DMS 273 treated with DMSO at 0.1 percent for 48 hours (cell line): ENCODE measurements at regions not wholly inside any gene's neighbourhood (a gene's known extent, or its start where the extent isn't known, plus 50 kb on each side); places are given as distances from the start of the nearest gene placed in this dataset.

Experiments
- DNase-seq: peaks from one replicate; lab custom pipeline; 2025; lab: John Stamatoyannopoulos, UW

DNA sequence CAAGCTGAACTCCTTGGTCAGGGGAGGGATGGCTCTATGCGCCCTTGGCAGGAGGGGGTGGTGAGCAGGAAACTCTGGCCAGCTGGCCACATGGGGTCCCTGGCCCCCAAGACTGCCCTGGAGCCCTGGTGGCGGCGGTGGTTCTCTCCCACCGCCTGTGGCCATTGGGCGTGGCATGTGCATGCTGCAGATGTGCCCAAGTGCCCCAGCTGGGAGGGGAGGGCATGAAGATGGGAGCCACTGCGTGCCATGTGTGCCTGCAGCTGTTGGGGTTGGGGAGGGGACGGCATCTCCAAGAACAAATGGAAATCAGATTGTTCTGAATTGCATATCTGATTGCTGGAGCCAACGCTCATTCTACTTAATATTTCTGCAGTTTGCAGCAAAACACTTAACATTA, 115.7 kb upstream of the IGF1 start:
- DNase-seq = no peak

DNA sequence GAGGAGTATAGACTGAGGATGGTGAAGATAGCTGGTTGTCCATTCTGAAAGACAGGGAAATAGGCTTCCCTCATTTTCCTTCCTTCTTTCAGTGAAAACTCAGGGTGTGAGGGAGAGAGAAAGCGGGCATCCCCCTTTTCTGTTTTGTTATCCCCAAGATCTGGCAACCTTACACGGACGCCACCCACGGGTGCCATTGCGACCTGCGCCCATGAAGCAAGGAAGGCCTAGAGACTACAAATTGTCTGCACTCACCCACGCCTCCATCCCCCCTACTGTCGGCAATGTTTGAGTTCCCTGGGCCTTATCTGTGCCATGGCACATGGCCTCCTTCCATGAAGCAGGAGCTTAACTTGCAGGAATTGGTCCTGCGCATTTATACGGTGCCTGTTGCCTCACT, 115.0 kb upstream of the IGF1 start:
- no peak for DNase-seq

DNA sequence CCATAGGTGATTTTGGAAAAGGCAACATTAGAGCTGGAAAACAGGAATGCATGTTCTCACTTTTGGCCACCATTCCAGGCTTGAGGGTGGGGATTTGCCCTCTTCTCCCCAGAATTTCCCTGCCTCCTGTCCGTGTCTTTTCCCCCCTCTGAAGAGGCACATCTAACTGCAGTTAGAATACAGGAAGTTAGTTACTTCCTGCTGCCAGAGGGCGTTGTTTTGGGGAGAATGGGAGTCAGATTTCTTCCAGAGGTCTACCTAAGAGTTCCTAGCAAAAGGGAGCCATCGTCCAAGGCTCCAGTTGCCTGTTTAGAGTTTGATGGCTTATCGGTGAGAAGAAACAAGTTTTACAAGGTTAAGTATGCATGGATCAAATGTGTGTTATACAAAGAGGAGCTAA, 112.8 kb upstream of the IGF1 start:
- no peak for DNase-seq

DNA sequence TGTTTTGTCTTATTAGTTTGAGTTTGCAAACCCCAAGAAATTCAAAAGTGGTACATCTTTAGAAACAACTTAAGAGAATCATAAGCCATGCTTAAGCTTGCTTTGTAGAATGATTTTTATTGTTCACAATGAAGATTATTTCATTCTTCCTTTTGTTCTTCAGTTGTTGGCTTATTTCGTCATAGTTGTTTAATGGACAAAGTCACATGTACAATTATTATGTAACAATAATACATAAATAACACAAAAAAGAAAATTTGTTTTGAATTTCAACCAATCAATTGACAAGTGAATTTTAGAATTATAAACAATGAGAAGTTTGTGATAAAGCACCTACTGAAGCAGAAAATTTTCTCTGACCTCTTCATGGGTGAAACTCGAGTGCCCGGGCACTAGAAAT, 111.8 kb upstream of the IGF1 start:
- DNase-seq = no peak

DNA sequence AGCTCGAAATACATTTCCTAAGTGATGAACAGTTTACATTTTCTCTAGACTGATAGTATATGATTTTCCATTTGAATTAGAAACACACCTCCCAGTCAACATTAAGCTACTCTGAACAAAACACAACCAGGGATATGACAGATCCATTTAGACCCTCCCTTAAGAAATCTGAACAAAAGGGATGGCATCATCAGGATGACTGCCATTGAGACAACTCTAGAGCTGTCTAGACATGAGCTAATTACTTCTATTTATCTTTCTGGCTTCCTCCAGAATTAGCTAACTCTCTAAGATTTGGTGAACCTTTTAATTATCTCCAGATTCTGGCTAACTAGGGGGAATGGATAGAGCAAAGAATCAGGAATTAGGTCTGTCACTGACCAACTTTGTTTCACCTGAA, 92.9 kb upstream of the IGF1 start:
- no peak for DNase-seq

DNA sequence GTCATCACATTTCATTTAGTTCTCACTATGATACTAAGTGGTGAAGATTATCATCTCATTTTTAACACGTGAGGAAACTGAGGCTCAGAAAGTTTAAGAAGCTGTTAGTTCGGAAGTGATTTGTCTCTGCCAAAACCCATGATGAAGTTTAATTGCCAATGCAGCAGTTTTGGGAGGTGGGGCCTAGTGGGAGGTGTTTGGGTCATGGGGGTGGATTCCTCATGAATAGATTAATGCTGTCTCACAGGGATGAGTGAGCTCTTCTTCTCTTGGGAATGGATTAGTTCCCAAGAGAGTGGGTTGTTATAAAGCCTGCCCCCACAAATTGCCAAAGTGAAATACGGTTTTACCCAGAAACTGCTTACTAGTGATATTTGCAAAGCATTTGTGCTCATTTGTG, 91.5 kb upstream of the IGF1 start:
- no peak for DNase-seq

DNA sequence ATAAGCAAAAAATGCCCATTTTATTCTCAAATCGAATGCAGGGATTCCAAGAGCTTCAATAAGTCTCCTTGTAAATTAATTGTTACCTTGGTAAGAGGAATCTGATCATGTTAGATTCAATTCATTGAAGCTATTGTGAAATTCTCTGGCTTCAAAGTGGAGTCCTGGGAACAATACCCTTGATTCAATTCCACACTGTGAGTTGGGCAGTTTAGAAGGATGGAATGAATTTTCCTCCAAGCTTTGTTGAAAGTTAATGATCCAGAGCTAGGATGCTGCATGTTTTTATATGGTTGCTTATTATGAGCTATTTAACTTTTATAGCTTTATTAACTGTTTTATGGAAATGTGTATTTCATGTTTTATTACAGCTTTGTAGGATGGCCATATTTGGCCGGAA, 89.9 kb upstream of the IGF1 start:
- no peak for DNase-seq

DNA sequence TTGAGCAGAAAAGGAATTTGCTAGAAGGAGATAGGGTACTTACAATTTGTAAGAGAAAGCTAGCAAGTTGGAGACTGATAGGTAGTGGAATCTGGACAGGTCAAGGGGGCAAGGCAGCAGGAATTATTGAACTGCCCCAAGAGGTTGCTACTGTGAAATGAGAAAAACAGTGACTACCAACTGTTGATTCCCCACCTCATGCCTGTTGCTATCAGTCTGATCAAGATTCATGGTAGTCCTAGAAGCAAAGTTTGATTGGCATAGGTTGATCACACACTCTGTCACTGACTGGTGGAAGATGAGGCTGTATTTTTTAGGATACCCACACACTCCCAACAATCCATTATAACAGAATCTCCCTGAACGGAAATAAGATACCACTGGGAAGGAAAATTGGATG, 89.4 kb upstream of the IGF1 start:
- DNase-seq = no peak

DNA sequence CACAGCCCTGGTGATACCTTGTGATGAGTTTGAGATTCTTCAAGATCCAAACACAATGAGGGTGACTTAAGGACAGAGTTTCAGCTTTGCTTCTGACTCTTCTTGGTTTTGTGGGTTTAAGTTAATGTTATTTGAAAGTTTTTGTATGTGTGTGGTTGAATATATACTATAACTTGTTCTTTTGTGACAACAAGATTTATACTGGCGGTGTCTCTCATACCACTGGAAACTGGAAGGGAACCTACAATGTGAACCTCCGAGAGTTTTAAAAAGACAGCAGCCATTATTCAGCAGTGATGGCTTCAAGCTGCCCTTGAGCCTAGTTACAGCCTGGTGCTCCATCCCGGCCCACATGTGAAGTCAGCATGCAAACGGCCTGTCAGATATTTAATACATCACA, 87.9 kb upstream of the IGF1 start:
- no peak for DNase-seq

DNA sequence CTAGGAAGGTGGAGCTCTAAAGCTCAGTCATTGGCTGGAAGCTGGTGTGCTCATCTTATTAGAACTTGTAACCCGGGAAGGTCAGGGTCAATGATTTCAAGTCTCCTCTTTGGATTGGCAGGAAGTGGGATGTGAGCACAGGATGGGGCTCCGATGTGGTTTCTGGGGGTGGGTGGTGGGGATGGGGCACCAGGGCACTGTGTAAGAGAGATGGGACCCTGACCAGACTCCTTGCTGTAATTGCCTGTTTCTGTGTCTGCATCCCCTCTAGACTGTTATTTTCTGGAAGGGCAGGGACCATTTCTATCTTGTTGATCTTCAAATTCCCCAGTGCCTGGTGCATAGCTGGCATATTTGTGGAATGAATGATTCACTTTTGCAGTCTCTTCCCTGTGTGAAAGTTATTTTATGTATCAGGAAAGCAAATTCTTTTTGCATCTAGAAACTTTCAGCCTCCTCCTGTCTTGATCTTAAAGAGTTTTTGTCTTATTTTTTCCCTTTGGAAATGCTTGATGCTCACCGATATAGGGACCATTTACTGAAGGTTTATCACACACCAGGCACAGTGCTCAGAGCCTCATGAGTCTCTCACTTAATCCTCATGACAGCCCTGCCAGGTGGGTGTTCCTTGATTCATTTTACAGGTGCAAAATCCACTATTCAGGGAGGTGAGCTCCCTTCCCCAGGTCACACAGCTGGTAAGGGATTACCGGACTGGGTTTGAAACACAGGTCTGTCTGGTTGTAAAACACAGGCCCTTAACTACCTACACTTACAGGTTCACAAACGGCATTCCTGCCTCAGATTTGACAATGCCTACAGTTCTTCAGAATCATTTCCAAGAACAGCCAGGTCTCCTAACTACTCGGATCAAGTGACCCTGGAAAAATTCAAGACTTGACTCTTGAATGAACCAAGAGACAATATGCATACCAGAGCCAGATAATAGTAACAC, 86.9 kb upstream of the IGF1 start:
- DNase-seq = no peak

DNA sequence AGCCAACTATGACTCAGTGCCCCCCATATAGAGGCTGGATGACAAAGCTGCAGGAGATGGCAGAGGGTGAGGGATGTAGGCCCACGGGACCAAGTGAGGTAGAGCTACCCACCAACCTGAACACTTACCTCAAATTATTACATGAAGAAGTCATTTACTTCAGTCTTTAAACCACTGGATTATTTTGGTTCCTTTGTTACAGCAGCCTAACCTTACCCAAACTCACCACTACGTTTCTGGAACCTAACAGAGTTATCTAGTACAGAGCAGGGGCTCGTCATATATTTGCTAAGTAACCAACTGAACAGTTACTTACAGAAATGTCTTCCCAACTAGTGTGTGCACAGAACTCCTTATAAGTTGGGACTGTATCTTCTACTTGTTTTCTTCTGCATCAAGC, 85.2 kb upstream of the IGF1 start:
- DNase-seq = no peak

DNA sequence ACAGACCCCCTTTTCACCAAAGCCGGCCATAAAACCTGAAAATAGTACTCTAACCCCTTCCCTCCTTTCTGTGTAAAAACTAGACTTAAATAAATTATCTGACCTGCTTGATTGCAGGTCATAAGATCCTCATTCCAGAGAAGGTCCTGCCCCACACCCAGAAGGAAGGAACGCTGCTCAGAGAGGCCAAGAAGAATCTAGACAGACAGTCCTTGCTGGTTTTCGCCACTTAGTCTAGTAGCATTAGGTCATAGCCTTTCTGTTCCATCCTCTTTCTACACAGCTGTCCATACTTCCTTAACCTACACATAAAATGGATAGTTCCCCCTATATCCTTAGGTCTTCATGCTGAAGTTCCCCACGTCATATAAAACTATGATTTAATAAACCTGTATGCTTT, 83.7 kb upstream of the IGF1 start:
- no peak for DNase-seq

DNA sequence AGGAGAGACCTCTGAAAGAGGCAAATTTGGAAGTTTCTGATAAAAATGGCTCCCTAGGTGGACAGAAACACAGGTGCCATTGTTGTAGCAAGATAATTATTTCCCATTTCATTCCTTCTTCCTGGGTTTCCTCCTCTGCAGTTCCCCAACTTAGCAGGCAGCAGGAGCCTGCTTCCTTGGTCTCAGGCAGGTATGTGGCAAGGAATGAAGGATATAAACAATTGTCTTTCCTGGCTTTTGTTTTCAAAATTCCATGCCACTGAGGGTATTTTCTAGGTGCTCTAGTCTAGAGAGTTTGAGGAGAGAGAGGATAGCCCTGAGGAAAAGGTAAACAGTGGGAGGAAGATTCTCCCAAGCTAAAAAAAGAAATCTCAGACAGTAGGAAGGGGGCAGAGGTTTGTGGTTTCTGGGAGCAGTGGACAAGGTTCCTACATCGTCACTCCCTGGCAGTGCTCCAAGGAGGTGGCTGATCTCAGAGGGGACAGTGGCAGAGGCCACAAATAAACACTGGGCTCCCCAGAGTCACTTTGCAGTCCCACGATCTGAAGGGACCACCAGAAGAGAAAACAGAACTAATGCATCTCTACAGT, 82.6 kb upstream of the IGF1 start:
- no peak for DNase-seq

DNA sequence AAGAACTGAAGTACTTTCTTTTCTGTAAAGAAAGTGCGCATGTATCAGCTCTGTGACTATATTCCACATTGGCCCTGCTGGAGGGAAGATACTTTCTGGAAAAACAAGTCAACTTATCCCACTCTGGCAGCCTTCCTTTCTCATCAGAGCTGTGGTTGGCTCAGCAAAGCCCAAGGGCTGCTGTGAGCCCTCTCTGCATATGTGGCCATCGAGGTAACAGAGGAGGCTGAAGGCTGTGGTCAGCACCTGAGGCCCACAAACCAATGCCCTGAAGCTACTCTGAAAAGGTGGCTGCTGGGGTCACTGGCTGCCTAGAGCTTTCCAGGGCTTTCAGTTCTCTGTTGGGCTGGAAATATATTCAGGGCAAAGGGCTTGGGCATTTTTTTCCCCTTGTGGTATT, 70.8 kb upstream of the IGF1 start:
- no peak for DNase-seq

DNA sequence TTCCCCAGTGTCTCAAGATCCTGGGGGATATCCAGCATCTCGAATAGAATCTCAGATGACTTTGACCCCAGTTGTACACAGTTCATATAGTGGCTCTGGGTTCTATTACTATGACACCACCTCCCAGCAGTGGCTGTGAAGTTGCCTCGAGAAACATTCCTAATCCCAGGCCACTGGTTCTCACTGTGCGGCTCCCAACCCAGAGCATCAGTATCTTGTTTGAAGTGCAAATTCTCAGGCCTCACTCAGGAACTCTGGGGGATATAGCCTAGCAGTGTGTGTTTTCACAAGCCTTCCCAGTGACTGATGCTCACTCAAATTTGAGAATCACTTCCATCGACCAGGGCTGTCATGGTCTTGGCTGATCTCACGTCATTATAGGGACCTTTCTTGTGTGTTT, 69.3 kb upstream of the IGF1 start:
- no peak for DNase-seq

DNA sequence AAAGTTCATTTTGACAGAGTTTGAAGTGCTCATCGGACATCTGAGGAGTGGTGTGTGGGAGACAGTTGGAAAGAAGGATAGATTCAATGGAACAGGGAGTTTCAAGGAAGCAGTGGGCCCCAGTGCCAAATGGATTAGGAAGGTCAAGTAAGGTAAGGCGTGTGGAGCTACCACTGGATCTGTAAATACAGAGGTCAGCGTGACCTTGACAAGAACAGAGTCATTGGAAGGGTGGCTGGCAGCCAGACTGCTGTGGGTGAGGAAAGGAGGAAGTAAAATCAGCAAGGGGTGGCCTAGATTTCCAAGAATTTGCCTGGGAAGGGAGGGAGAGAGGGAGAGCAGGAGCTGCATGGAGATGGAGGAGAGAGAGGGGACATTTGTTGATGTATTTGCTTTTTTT, 68.2 kb upstream of the IGF1 start:
- no peak for DNase-seq

DNA sequence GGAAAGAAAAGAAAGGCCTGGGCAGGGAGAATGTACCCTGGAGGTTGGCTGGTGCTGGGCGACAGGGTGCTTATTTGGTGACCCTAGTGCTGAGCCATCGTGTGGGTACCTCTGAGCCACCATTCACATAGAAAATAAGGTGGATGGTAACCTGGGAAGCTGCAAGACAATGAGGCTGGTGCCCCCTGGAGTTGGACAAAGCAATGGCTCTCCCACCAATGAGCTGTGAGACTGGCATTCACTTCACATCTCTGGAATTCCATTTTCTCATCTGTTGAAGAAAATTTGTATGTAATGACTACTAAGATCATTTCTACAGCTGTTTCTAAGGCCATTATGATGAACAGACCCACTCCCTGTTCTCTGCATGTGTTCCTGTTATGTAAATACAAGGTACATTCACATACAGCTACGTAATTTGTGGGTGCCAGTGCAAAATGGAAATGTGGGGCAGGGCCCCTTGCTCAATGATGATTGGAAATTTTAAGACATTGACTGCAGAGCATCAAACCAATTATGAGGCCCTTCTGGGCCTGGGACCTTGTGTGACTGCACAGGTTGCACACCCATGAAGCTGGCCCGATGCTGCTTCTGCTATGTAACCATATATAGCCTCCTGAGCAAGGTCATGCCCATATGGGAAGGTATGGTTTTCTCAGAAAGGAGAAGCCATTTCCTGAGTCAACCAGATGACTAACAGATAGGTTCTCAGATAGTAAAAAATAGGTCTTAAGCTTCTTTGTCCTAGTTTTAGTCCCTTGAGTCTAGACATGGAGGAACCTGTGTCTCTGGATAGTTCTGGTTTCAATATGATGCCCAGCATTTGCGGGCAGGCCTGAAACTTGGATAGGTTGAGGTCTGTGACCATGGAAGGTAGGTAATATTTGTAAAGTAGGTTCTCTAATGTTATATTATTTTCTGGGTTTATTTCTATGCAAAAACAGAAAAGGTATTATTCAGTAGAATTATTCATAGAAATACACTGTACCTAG, 63.4 kb upstream of the IGF1 start:
- DNase-seq = no peak

DNA sequence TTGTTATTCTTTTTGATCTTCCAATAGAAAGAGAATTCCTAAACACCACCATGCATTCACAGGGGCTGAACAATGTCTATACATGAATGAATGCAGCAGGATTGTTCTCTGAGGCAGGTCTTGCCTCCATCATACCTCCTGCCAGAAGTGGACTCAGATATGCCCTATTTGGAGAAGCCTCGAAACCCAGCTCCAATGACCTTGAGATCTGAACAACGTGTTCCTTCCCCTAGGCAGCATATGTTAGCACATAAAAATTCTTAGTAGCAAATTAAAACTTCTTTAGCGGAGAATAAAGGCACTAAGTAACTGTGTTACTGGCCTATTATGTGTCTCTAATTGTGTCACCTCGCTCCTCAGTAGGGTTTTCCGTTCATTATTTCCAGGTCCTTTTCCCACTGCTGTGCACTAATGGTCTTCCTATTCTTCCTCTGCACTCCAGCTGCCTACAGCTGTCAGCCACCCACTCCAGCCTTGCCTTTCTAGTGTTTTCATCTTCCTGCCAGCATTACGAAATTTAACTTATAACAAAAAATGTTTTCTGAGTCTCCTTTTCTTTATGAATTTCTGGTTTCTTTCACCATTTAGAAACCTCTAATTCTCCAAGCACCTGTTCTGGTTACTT, 62.6 kb upstream of the IGF1 start:
- no peak for DNase-seq

DNA sequence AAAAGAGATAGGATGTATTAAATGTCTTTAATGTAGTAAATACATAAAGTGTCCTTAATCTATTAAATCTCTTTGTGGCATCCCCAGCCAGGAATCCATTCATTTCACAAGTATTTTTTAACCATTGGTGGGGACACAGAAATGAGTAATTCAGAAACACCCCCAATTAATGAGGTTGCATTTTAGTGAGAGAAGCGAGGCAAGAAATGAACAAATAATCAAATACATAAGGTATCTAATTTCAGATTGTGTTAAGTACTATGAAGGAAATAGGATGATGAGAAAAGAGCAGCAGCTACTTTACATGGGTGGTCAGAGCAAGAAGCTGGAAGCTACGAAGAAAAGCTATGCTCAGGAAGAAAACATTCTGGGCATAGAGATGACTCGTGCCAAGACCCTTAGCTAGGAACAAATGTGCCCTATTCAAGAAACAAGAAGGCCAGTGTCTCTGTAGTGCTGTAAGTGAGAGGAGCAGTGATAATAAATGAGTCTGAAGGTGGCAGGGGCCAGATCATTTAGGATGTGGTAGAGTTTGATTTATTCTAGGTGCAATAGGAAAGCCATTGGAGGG, 60.5 kb upstream of the IGF1 start:
- no peak for DNase-seq

DNA sequence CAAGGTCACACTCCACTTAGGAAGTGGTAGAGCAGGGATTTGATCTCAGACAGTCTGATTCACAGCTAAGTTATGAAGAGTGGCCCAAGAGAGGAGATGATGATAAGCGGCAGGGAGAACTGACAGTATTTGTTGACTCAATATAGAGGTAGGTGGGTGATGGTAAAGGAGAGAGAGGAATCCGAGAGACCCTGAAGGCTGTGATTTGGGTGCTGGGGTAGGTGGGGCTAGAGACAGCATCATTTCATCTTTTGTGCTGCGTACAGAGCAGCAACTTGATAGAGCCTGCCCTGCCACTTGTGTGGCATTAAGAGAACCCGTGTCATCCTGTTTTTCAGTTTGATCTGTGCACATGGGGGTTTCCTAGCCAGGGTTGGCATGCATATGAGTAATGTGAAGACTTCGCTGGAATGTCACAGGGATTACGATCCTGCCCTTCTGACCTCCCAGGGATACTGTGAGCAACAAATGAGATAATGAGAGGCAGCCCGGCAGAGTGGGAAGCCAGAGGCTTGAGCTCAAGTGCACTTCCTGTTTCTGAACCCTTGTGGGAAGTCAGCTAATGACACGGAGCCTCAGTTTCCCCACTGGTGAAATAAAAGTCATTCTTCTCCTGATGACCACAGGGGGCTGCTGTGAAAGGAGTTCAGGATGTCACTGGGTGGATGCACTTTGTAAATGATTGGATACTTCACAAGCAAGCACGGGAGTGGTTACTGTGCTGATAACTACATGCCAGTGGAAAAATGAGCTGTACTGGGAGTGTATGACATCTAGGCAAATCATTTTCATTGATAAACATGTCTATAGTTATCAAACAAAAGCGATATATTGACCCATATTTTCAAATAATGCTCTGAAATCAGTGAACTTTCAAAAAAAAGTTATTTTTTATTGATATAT, 59.5 kb upstream of the IGF1 start:
- no peak for DNase-seq

DNA sequence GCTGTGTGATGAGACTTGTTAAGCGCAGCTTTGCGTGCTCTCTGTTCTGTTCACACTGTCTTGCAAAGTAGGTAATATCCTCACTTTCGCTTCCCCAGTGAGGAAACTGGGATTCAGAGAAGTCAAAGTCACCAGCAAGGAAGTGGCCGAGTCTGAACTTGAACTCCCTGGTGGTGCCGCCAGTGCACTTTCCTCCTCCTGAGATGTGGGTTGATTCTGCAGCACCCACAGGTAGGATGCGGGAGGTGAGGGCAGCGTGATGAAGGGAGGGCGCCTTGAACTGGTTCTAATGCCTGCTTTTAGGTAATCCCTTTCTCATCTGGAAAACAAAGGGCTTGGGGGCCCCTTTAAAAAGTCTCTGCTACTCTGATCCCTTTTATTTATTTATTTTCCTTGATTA, 54.9 kb upstream of the IGF1 start:
- no peak for DNase-seq
